Activated B cell treated with CpG ODN at 0.5 μM for 24 hours (primary cell): ENCODE measurements at regions not wholly inside any gene's neighbourhood (a gene's known extent, or its start where the extent isn't known, plus 50 kb on each side); places are given as distances from the start of the nearest gene placed in this dataset.

Source experiments
- ATAC-seq: fragments of 200-7000 bp; cut with Tn5 transposase; one replicate; pipeline ENCODE4 v1.10.0; 2021; ENCODE audit warnings: low read depth, mild to moderate bottlenecking, moderate library complexity
- CTCF ChIA-PET: fragments of 350-600 bp; sonication (Branson Sonifier 250); formaldehyde crosslinking; loops from one replicate; lab custom pipeline; 2021; ENCODE audit warnings: antibody characterized with exemption; lab: Charles Lee
- POLR2A ChIA-PET: fragments of 350-600 bp; sonication (Branson Sonifier 250); formaldehyde crosslinking; loops from one replicate; lab custom pipeline; 2021; ENCODE audit warnings: antibody characterized with exemption; lab: Charles Lee
- DNase-seq: peaks from one replicate; pipeline ENCODE4 v3.0.0; 2022
- H3K27ac Mint-ChIP-seq: one replicate; pipeline ENCODE4 v1.8.0; 2020; ENCODE audit warnings: mixed read lengths
- H3K27me3 Mint-ChIP-seq: one replicate; pipeline ENCODE4 v1.8.0; 2021; ENCODE audit warnings: mixed read lengths
- H3K36me3 Mint-ChIP-seq: one replicate; pipeline ENCODE4 v1.8.0; 2021; ENCODE audit warnings: low read depth, mixed read lengths
- H3K4me1 Mint-ChIP-seq: one replicate; pipeline ENCODE4 v1.8.0; 2021; ENCODE audit warnings: mixed read lengths
- H3K4me3 Mint-ChIP-seq: one replicate; pipeline ENCODE4 v1.8.0; 2020; ENCODE audit warnings: mild to moderate bottlenecking, mixed read lengths
- H3K9me3 Mint-ChIP-seq: one replicate; pipeline ENCODE4 v1.8.0; 2020; ENCODE audit warnings: mixed read lengths
- CTCF ChIP-seq: fragments of 200-600 bp; IDR thresholded peaks from one replicate; pipeline ENCODE4 v1.8.0; 2022; ENCODE audit warnings: antibody characterized with exemption, mild to moderate bottlenecking
- intact Hi-C: fragments of 100-400 bp; cut with micrococcal nuclease; formaldehyde crosslinking; loops from one replicate; pipeline ENCODE4 v1.15.1; 2024

- no peak for TF ChIP-seq CTCF
- no peaks in the 10 kb centered on the region for H3K36me3 Mint-ChIP-seq
- H3K4me1 Mint-ChIP-seq: no peaks in the 10 kb centered on the region
- intact Hi-C loops: no loop called here
- H3K27ac Mint-ChIP-seq: no peak overlapping the region
- DNase-seq: no peak
- no peak for ATAC-seq
- H3K9me3 Mint-ChIP-seq: peaks cover 4% of the 10 kb centered on the region
- CTCF ChIA-PET: no interaction called here
- peaks cover 14% of the 10 kb centered on the region for H3K27me3 Mint-ChIP-seq
- H3K4me3 Mint-ChIP-seq: no peak overlapping the region
- POLR2A ChIA-PET: no interaction called here
Observed at GRCh38 chr3:157632075-157632474, 128.9 kb upstream of the VEPH1 start.

- TF ChIP-seq CTCF: no peak
- H3K27ac Mint-ChIP-seq: no peak overlapping the region
- ChIA-PET POLR2A (no interaction called here), CTCF (no interaction called here)
- ATAC-seq (no peak), DNase-seq (no peak)
- no peak overlapping the region for H3K4me3 Mint-ChIP-seq
- H3K9me3 Mint-ChIP-seq: peaks cover 1% of the 10 kb centered on the region
- H3K36me3 Mint-ChIP-seq: no peaks in the 10 kb centered on the region
- intact Hi-C loops: no loop called here
- no peaks in the 10 kb centered on the region for H3K4me1 Mint-ChIP-seq
- H3K27me3 Mint-ChIP-seq: peaks cover 13% of the 10 kb centered on the region
Observed at GRCh38 chr3:157631478-157631877, 128.3 kb upstream of the VEPH1 start.

GRCh38 chr3:157626817-157627216 lies 123.6 kb upstream of the VEPH1 start:
- ChIA-PET POLR2A (no interaction called here), CTCF (no interaction called here)
- Mint-ChIP-seq H3K9me3 (no peaks in the 10 kb centered on the region), H3K4me3 (no peak overlapping the region), H3K4me1 (no peaks in the 10 kb centered on the region), H3K36me3 (no peaks in the 10 kb centered on the region), H3K27me3 (peaks cover 16% of the 10 kb centered on the region), H3K27ac (no peak overlapping the region)
- intact Hi-C loops: no loop called here
- TF ChIP-seq CTCF: no peak
- ATAC-seq (no peak), DNase-seq (no peak)

GRCh38 chr3:157624801-157625200 lies 121.6 kb upstream of the VEPH1 start:
- ATAC-seq: no peak
- no peaks in the 10 kb centered on the region for H3K4me1 Mint-ChIP-seq
- ChIA-PET CTCF (no interaction called here), POLR2A (no interaction called here)
- DNase-seq: no peak
- no peaks in the 10 kb centered on the region for H3K9me3 Mint-ChIP-seq
- intact Hi-C loops: no loop called here
- H3K36me3 Mint-ChIP-seq: no peaks in the 10 kb centered on the region
- no peak overlapping the region for H3K27ac Mint-ChIP-seq
- no peak overlapping the region for H3K4me3 Mint-ChIP-seq
- no peak for TF ChIP-seq CTCF
- peaks cover 20% of the 10 kb centered on the region for H3K27me3 Mint-ChIP-seq

- peaks cover 17% of the 10 kb centered on the region for H3K27me3 Mint-ChIP-seq
- no peaks in the 10 kb centered on the region for H3K4me1 Mint-ChIP-seq
- no peak for DNase-seq
- no peak for ATAC-seq
- ChIA-PET CTCF (interaction anchor here (1.1 kb wide), 1 partner anchor 815 kb away, joined by 5 read pairs; no protein-coding TSS in a partner anchor), POLR2A (no interaction called here)
- intact Hi-C loops: loop anchor here (1.0 to 5.0 kb wide), 5 partner anchors 478 to 1026 kb away; partner anchors contain the start of genes GFM1 and RSRC1
- H3K36me3 Mint-ChIP-seq: no peaks in the 10 kb centered on the region
- no peak for TF ChIP-seq CTCF
- H3K27ac Mint-ChIP-seq: no peak overlapping the region
- H3K4me3 Mint-ChIP-seq: no peak overlapping the region
- H3K9me3 Mint-ChIP-seq: no peaks in the 10 kb centered on the region
Observed at GRCh38 chr3:157618886-157619285, 115.7 kb upstream of the VEPH1 start.
